ENCODE measurements at regions not wholly inside any gene's neighbourhood (a gene's known extent, or its start where the extent isn't known, plus 50 kb on each side); places are given as distances from the start of the nearest gene placed in this dataset.
"Not testable (repeated sequence)": the region's sequence is repeated elsewhere in the genome, so short reads cannot be mapped to it uniquely, and the experiment has no call there.

DNA sequence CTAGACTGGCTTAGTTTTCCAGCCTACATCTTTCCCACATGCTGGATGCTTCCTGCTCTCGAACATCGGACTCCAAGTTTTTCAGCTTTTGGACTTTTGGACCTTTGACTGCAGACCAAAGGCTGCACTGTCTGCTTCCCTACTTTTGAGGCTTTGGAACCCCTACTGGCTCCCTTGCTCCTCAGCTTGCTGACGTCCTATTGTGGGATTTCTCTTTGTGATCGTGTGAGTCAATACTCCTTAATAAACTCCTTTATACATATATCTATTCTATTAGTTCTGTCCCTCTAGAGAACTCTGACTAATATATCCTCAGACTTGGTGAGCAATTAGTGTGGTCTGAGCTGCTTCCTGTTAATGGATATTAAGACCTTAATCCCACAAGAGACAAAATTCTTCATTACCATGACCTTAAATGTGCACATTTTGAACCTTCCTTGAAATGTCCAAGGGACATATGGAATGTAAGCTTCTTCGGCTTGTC is 752.9 kb downstream of the CDH18 start:
- TF ChIP-seq, protein P1, sequence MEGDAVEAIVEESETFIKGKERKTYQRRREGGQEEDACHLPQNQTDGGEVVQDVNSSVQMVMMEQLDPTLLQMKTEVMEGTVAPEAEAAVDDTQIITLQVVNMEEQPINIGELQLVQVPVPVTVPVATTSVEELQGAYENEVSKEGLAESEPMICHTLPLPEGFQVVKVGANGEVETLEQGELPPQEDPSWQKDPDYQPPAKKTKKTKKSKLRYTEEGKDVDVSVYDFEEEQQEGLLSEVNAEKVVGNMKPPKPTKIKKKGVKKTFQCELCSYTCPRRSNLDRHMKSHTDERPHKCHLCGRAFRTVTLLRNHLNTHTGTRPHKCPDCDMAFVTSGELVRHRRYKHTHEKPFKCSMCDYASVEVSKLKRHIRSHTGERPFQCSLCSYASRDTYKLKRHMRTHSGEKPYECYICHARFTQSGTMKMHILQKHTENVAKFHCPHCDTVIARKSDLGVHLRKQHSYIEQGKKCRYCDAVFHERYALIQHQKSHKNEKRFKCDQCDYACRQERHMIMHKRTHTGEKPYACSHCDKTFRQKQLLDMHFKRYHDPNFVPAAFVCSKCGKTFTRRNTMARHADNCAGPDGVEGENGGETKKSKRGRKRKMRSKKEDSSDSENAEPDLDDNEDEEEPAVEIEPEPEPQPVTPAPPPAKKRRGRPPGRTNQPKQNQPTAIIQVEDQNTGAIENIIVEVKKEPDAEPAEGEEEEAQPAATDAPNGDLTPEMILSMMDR (IDR thresholded peaks at IDR 0.05): no peak
- ATAC-seq: no peak
- intact Hi-C loops (cut with DNase I, micrococcal nuclease): no loop called here

DNA sequence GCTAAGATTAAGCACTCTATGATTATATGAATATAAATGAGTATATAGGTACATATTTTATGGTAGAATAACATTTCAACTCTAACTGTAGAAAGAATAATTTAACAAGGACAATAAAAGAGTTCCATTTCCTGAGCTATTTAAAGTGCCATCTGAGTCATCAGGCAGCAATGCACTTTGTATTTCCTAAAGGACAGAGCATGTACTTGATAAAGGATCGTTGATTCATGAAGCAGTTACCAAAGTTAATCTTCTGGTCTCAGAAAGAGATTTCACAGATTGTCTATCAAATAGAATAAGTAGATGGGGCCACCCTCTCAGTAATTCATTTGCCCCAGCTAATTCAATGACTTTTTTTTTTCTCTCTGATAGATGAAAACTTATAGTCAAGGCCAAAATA is 747.8 kb downstream of the CDH18 start:
- Histone ChIP-seq H3K9me3 (peaks cover 7% of the 10 kb centered on the region), H3K4me1 (ENCODE audit: low read depth) (no peaks in the 10 kb centered on the region), H3K4me3 (no peak overlapping the region), H3K36me3 (ENCODE audit: low read depth) (no peaks in the 10 kb centered on the region)
- DNase-seq: no peak
- TF ChIP-seq, protein P1 (IDR thresholded peaks at IDR 0.05): no peak
- ATAC-seq: no peak
- intact Hi-C loops (cut with DNase I, micrococcal nuclease): no loop called here

More for the DNA sequence above, 752.9 kb downstream of the CDH18 start:
- H3K36me3 ChIP-seq (ENCODE audit: low read depth): no peaks in the 10 kb centered on the region
- H3K9me3 ChIP-seq: peaks cover 5% of the 10 kb centered on the region
- no peak overlapping the region for H3K4me3 ChIP-seq
- H3K4me1 ChIP-seq (ENCODE audit: low read depth): no peaks in the 10 kb centered on the region
- DNase-seq: no peak

DNA sequence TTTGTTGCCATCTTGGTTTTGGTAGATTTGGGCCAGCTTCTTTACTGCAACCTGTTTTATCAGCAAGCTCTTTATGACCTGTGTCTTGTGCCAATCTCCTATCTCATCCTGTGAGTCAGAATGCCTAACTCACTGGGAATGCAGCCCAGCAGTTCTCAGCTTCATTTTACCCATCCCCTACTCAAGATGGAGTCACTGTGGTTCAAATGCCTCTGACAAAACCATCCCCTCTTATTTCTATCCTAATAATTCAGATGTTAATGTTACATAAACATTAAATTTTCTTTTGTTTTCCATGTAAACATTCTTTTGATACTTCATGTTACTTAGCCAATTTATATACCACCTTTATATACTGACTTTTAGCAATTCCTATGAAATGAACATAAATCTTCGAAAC is 746.3 kb downstream of the CDH18 start:
- TF ChIP-seq, protein P1 (IDR thresholded peaks at IDR 0.05): no peak
- Histone ChIP-seq H3K4me1 (ENCODE audit: low read depth) (no peaks in the 10 kb centered on the region), H3K36me3 (ENCODE audit: low read depth) (no peaks in the 10 kb centered on the region), H3K4me3 (no peak overlapping the region), H3K9me3 (peaks cover 8% of the 10 kb centered on the region)
- no peak for ATAC-seq
- no peak for DNase-seq
- intact Hi-C loops (cut with DNase I, micrococcal nuclease): no loop called here

DNA sequence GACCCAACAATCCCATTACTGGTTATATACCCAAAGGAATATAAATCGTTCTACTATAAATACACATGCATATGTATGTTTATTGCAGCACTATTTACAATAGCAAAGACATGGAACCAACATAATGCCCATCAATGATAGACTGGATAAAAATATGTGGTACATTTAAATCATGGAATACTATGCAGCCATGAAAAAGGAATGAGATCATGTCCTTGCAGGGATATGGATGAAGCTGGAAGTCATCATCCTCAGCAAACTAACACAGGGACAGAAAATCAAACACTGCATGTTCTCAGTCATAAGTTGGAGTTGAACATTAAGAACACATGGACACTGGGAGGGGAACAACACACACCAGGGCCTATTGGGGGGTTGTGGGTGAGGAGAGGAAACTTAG is 741.8 kb downstream of the CDH18 start:
- H3K4me1 ChIP-seq (ENCODE audit: low read depth); H3K4me3 ChIP-seq; intact Hi-C loops (cut with DNase I, micrococcal nuclease); DNase-seq; H3K9me3 ChIP-seq; H3K36me3 ChIP-seq (ENCODE audit: low read depth); ATAC-seq: not testable (repeated sequence)

DNA sequence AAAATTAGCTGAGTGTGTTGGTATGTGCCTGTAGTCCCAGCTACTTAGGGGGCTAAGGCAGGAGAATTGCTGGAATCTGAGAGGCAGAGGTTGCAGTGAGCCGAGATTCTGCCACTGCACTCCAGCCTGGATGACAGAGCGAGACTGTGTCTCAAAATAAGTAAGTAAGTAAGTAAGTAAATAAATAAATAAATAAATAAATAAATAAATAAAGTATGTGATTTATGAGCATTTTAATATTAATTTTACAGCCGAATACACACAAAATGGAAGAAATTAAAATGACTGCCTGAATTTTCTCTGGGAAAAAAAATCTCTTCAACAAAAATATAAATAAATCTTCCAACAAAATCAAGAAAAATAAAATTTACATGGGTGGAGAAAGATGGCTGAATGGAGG is 740.7 kb downstream of the CDH18 start:
- no peak for DNase-seq
- Histone ChIP-seq H3K9me3 (peaks cover 8% of the 10 kb centered on the region), H3K36me3 (ENCODE audit: low read depth) (no peaks in the 10 kb centered on the region), H3K4me3 (no peak overlapping the region), H3K4me1 (ENCODE audit: low read depth) (no peaks in the 10 kb centered on the region)
- TF ChIP-seq, protein P1 (IDR thresholded peaks at IDR 0.05): no peak
- ATAC-seq: no peak
- intact Hi-C loops (cut with DNase I, micrococcal nuclease): no loop called here

DNA sequence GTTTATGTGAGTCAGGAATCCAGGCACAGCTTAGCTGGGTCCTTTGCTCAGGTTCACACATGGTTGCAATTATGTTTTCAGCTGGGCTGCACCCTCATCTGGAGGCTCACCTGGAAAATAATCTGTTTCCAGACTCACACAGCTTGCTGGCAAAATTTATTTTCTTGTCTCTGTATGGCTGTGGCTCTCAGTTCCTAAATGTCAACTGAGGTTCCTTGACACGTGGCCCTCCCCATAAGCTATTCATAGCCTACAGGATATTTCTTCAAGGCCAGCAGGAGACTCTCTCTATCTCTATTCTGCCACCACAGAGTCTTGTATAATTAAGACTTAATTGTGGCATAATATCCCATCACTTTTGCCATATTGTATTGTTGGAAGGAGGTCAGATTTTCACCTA is 732.0 kb downstream of the CDH18 start:
- DNase-seq (no peak), ATAC-seq (no peak)
- intact Hi-C loops (cut with DNase I, micrococcal nuclease): no loop called here
- TF ChIP-seq, protein P1 (IDR thresholded peaks at IDR 0.05): no peak
- H3K9me3 ChIP-seq: peaks cover 11% of the 10 kb centered on the region
- H3K4me3 ChIP-seq: no peak overlapping the region
- no peaks in the 10 kb centered on the region for H3K36me3 ChIP-seq (ENCODE audit: low read depth)
- H3K4me1 ChIP-seq (ENCODE audit: low read depth): no peaks in the 10 kb centered on the region
